ENCODE measurements at regions not wholly inside any gene's neighbourhood (a gene's known extent, or its start where the extent isn't known, plus 50 kb on each side); places are given as distances from the start of the nearest gene placed in this dataset.

DNA sequence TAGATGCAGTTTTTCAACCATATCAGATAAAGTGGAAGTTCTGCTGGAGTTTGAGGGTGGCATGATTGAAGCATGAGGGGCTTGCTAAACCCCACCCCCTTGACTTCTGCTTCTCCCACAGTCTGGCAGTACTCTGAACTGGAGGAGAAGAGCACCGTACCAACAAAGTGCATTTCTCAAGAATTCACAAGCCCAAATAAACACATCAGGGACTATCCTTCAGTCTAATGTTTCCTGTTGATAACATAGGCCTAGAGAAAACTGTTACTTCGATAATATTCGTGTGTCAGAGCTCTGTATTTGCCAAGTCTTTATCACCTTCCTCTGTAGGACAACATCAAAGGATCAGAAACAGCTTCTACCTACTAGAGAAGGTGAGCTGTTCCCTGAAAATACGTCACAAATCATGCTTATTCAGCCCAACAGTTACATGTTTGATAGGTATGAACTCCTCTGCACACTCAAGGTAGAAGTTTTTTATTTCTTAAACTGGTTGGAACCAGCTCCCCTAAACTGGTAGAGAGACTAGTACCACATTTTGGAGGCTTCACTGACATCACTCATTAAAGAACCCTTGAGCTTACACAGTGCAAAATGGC is 117.8 kb upstream of the PRNP start:
- no peaks in the 10 kb centered on the region for H3K36me3 Mint-ChIP-seq (ENCODE audit: low read depth)
- ChIA-PET CTCF (interaction anchor here (1.2 kb wide), 1 partner anchor 36 kb away, joined by 3 read pairs; no protein-coding TSS in a partner anchor), POLR2A (no interaction called here)
- H3K27me3 Mint-ChIP-seq, result peaks cover 12% of the 10 kb centered on the region
- H3K27ac Mint-ChIP-seq, result no peak overlapping the region
- no peaks in the 10 kb centered on the region for H3K4me1 Mint-ChIP-seq
- DNase-seq, result no peak
- no peak overlapping the region for H3K4me3 Mint-ChIP-seq
- H3K9me3 Mint-ChIP-seq, result no peaks in the 10 kb centered on the region

DNA sequence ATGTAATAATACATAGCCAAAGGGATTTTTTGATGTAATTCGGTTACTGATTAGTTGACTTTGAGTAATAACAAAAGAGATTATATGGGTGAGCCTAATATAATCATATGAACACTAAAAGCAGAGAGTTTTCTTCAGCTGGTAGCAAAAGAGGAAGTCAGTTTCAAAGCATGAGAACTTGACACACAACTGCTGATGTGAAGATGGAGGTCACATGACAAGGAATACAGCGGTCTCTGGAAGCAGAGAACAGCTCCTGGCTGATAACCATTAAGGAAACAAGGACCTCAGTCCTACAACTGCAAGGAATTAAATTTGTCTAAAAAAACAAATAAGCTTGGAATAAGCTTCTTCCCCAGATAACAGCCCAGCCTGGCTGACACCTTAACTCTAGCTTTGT is 119.1 kb upstream of the PRNP start:
- ChIA-PET POLR2A (no interaction called here), CTCF (no interaction called here)
- Mint-ChIP-seq H3K36me3 (ENCODE audit: low read depth) (no peaks in the 10 kb centered on the region), H3K27me3 (peaks cover 12% of the 10 kb centered on the region), H3K4me1 (no peaks in the 10 kb centered on the region), H3K27ac (no peak overlapping the region), H3K4me3 (no peak overlapping the region), H3K9me3 (no peaks in the 10 kb centered on the region)
- no peak for DNase-seq

DNA sequence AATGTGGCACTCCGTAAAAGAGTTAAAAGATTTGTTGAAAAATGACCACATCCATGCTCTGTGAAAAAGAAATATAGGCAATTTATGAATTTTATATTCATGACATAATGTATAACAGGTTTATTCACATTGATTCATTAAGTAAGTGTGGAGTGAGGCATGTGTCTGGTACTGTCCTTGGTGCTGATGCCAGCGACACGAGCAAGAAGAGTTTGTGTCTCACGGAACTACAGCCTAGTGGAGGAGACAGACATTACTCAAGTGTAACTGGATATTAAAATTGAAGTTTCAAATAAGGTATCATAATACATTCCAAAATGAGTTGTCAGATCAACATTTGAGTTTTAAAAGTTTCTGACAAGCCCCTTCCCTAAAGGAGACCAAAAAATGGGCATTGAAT is 122.7 kb upstream of the PRNP start:
- ChIA-PET CTCF (no interaction called here), POLR2A (no interaction called here)
- no peaks in the 10 kb centered on the region for H3K4me1 Mint-ChIP-seq
- H3K36me3 Mint-ChIP-seq (ENCODE audit: low read depth), result no peaks in the 10 kb centered on the region
- H3K27me3 Mint-ChIP-seq, result peaks cover 32% of the 10 kb centered on the region
- no peak overlapping the region for H3K27ac Mint-ChIP-seq
- no peak overlapping the region for H3K4me3 Mint-ChIP-seq
- H3K9me3 Mint-ChIP-seq, result no peaks in the 10 kb centered on the region
- peak; percentile 36 for DNase-seq

DNA sequence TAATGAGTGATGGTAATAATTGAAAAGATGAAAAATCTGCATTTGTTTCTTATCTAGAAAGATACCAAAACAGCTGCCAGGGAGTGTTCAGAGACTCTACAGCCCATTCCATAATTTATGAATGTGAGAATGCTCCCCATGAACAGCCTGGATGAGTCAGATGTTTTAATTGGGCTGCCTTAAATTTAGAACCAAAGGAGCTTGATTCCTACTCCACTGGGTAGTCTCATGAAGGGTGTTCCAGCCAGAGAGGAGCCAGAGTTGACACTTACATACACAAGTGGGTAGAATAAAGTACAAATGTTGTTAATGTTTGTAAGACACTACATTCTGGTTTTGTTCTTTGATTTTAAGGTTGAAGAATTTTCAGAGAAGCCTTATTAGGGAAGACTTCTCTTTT is 123.2 kb upstream of the PRNP start:
- H3K4me3 Mint-ChIP-seq, result no peak overlapping the region
- peaks cover 36% of the 10 kb centered on the region for H3K27me3 Mint-ChIP-seq
- DNase-seq, result no peak
- no peaks in the 10 kb centered on the region for H3K36me3 Mint-ChIP-seq (ENCODE audit: low read depth)
- CTCF ChIA-PET, result no interaction called here
- H3K9me3 Mint-ChIP-seq, result no peaks in the 10 kb centered on the region
- H3K27ac Mint-ChIP-seq, result no peak overlapping the region
- no peaks in the 10 kb centered on the region for H3K4me1 Mint-ChIP-seq
- POLR2A ChIA-PET, result no interaction called here

DNA sequence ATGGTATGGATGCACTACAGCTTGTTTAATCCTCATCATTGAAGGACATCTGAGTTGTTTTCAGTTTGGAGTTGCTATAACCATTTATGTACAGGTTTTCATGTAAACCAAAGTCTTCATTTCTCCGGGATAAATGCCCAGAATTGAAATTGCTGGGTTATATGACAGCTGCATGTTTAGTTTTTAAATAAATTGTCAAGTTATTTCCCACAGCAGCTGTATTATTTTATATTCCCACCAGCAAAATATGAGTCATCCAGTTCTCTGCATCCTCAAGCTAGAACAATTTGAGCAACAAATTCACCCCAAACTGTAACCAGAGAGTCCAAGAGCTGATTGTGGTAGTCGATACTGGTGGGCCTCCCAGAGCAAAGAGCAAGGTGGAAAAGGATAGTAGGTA is 125.6 kb upstream of the PRNP start:
- Mint-ChIP-seq H3K27me3 (peaks cover 44% of the 10 kb centered on the region), H3K4me1 (no peaks in the 10 kb centered on the region), H3K9me3 (no peaks in the 10 kb centered on the region), H3K36me3 (ENCODE audit: low read depth) (no peaks in the 10 kb centered on the region), H3K4me3 (no peak overlapping the region), H3K27ac (no peak overlapping the region)
- CTCF ChIA-PET, result no interaction called here
- no peak for DNase-seq
- POLR2A ChIA-PET, result no interaction called here

DNA sequence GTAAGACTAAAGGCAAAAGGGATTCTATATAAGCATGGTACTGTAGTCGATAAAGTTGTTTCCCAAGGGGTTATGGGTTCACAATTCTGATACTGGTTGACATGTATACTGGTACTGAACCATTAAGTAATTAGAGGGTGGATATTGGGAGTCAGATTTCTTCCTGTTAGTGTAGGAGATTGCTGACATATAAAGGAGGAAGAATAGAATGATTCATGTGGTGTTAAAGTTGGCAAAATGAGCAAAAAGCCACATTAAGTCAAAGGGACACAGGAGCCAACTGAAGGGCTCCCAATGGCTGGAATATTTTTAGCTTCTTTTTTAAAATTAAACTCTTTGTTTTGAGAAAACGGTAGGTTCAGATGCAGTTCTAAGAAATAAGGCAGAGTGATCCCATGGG is 126.3 kb upstream of the PRNP start:
- ChIA-PET CTCF (no interaction called here), POLR2A (no interaction called here)
- no peak overlapping the region for H3K4me3 Mint-ChIP-seq
- H3K27me3 Mint-ChIP-seq, result peaks cover 48% of the 10 kb centered on the region
- H3K4me1 Mint-ChIP-seq, result no peaks in the 10 kb centered on the region
- H3K36me3 Mint-ChIP-seq (ENCODE audit: low read depth), result no peaks in the 10 kb centered on the region
- no peak overlapping the region for H3K27ac Mint-ChIP-seq
- no peak for DNase-seq
- H3K9me3 Mint-ChIP-seq, result no peaks in the 10 kb centered on the region

DNA sequence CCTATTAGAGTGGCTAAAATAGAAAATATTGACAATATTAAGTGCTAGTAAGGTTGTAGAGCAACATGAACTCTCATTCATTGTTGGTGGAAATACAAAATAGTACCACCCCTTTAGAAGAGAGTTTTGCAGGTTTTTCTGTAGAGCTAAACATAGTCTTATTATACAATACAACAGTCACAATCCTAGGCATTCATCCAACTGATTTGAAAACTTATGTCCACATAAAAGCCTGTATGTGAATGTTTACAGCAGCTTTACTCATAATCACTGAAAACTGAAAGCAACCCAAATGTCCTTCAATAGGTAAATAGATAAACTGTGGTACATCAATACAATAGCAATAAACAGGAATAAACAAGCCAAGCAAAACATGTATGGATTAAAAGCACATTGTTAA is 127.2 kb upstream of the PRNP start:
- CTCF ChIA-PET, result no interaction called here
- Mint-ChIP-seq H3K27me3 (peaks cover 45% of the 10 kb centered on the region), H3K4me1 (no peaks in the 10 kb centered on the region), H3K4me3 (no peak overlapping the region), H3K36me3 (ENCODE audit: low read depth) (no peaks in the 10 kb centered on the region), H3K27ac (no peak overlapping the region), H3K9me3 (no peaks in the 10 kb centered on the region)
- POLR2A ChIA-PET, result no interaction called here
- DNase-seq, result no peak

DNA sequence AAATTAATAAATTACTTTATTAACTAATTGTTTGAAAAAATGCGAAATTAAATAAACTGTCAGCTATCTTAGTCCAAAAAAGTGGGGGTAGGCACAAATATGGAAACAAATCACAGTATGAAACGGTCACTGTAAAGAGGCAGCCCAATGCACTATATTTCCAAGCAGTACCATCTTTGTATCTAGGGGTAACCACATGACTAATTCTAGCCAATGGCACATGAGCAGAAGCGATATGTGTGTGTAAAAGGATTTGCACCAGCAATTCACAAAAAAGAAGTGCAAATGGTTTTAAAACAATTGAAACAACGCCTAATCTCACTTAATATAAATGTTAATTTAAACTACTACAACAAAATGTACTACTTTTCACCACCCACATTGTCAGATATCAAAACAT is 129.5 kb upstream of the PRNP start:
- POLR2A ChIA-PET, result no interaction called here
- Mint-ChIP-seq H3K27ac (no peak overlapping the region), H3K27me3 (peaks cover 45% of the 10 kb centered on the region), H3K9me3 (no peaks in the 10 kb centered on the region), H3K36me3 (ENCODE audit: low read depth) (no peaks in the 10 kb centered on the region), H3K4me1 (no peaks in the 10 kb centered on the region), H3K4me3 (no peak overlapping the region)
- no peak for DNase-seq
- CTCF ChIA-PET, result no interaction called here

DNA sequence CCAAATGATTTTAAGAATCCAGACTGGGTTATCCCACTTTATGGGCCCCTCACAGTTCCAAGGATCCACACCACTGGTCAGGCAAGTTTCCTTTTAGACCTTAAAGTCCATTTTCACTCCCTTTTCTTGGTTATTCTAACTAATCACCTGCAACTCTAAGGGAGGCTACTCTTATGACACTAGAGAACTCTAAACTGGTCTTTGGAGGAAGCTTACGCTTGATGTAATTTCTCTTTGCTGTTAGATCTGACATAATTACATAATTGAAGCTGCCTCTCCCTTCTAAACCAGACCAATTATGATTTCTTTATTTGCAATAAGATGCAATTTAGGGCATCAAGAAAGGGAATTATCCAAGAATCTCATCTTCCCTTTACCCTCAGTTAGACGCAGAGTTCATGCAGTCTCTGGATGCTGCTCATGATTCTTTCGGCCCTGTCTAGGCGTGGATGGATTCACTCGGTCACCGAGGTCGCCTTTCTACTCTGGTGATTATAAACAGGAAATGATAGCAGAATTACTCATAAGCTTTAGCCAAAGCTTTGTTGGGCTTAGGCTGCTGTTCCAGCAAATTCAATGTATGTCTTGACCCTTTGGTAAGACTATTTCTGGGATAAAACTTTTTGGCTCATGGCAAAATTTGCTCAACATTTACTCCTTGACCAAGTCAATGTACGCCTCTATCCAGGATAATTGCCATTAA is 130.9 kb upstream of the PRNP start:
- Mint-ChIP-seq H3K9me3 (no peaks in the 10 kb centered on the region), H3K27ac (no peak overlapping the region), H3K4me3 (no peak overlapping the region), H3K4me1 (no peaks in the 10 kb centered on the region), H3K36me3 (ENCODE audit: low read depth) (no peaks in the 10 kb centered on the region), H3K27me3 (peaks cover 40% of the 10 kb centered on the region)
- ChIA-PET POLR2A (no interaction called here), CTCF (no interaction called here)
- no peak for DNase-seq

DNA sequence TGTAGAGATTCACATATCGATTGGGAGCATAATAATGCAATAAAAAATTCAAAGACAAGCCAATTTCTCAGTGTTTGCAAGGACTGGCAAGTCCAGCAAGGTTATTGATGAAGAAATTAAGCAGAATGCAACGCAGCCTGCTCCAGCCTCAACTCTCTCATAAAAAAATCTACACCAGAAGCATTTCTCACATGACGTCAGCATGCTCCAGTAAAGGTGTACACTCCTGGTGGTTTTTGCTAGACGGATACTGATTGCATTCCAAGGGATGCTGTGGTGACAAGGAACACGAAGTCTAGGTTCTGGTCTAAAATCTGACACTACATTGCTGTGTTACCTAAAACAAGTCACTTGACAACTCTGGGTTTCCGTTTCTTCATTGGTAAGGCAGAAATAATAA is 131.9 kb upstream of the PRNP start:
- Mint-ChIP-seq H3K4me3 (no peak overlapping the region), H3K9me3 (no peaks in the 10 kb centered on the region), H3K4me1 (no peaks in the 10 kb centered on the region), H3K27me3 (peaks cover 36% of the 10 kb centered on the region), H3K27ac (no peak overlapping the region), H3K36me3 (ENCODE audit: low read depth) (no peaks in the 10 kb centered on the region)
- ChIA-PET CTCF (no interaction called here), POLR2A (no interaction called here)
- DNase-seq, result no peak

DNA sequence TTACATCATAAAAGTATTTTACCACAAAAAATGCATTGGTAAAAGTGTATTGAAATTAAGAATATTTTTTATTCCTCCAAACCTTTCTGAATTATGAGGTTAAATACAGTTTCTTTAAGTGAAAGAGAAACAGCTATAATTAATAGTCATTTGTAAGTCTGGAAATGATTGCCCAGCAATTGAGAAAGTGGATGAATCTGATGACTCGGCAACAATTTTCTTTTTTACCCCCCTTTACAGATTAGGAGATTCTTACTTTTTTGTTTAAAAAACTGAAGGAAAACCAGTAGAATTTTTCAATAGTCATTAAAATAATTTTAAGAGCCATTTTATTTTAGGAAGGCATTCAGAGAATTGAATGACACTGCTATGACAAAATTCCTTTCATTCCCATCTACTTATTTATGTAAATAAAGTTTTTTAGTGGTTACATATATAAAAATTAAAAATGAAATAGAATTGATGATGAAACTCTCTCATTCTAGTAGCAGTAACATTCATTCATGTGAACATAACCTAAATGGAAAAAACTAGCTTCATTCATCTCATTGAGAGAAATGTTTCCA is 134.1 kb upstream of the PRNP start:
- peaks cover 29% of the 10 kb centered on the region for H3K27me3 Mint-ChIP-seq
- H3K4me1 Mint-ChIP-seq, result no peaks in the 10 kb centered on the region
- ChIA-PET POLR2A (interaction anchor here (0.6 kb wide), 1 partner anchor 47 kb away, joined by 3 read pairs; no protein-coding TSS in a partner anchor), CTCF (no interaction called here)
- no peak for DNase-seq
- no peak overlapping the region for H3K27ac Mint-ChIP-seq
- H3K4me3 Mint-ChIP-seq, result no peak overlapping the region
- H3K36me3 Mint-ChIP-seq (ENCODE audit: low read depth), result no peaks in the 10 kb centered on the region
- no peaks in the 10 kb centered on the region for H3K9me3 Mint-ChIP-seq

DNA sequence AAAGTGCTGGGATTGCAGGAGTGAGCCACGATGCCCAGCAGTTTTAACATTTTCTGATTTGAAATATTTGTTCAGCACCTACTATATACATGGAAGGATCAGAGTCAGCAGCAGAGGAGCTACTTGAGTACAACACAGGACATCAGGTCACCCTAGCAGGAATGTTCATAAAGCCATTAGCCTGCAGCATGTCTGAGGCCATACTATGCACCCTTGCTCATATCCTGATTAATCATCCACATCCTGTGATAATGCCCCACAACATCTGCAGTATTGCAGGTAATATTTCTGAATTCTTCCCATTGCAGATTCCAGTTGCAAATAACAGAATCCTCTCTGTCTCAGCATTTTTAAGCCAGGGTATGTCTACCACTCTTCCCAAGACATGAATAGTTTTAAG is 135.5 kb upstream of the PRNP start:
- ChIA-PET CTCF (no interaction called here), POLR2A (no interaction called here)
- no peak overlapping the region for H3K4me3 Mint-ChIP-seq

DNA sequence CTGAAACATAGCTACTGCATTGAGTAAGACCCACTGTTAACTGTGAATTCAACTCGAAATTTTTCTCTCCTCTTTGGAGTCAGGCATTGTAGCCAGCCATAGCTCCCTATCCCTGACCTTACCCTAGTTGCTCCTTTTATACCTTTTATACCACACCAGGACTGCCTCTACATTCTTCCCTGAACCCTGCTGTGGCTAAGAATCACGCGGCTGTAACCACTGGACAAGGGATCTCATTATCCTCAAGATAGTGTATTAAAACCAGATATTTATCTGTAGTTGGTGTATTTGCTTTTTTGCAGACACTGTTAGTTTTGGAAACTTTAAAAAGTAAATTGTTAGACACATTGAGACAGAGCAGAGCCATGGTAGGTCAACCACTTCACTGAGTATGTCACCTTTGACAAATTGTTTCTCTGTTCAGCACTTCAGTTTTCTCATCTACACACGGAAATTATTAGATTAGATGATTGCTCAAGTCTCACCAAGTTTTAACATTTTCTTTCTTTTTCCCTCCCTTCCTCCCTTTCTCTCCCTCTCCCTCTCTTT is 136.5 kb upstream of the PRNP start:
- ChIA-PET POLR2A (no interaction called here), CTCF (no interaction called here)
- no peaks in the 10 kb centered on the region for H3K9me3 Mint-ChIP-seq
- no peak for DNase-seq
- peaks cover 38% of the 10 kb centered on the region for H3K27me3 Mint-ChIP-seq
- no peaks in the 10 kb centered on the region for H3K36me3 Mint-ChIP-seq (ENCODE audit: low read depth)
- H3K27ac Mint-ChIP-seq, result no peak overlapping the region
- no peak overlapping the region for H3K4me3 Mint-ChIP-seq
- H3K4me1 Mint-ChIP-seq, result no peaks in the 10 kb centered on the region

More for the DNA sequence above, 135.5 kb upstream of the PRNP start:
- Mint-ChIP-seq H3K27ac (no peak overlapping the region), H3K4me1 (no peaks in the 10 kb centered on the region), H3K27me3 (peaks cover 38% of the 10 kb centered on the region), H3K9me3 (no peaks in the 10 kb centered on the region), H3K36me3 (ENCODE audit: low read depth) (no peaks in the 10 kb centered on the region)
- no peak for DNase-seq

DNA sequence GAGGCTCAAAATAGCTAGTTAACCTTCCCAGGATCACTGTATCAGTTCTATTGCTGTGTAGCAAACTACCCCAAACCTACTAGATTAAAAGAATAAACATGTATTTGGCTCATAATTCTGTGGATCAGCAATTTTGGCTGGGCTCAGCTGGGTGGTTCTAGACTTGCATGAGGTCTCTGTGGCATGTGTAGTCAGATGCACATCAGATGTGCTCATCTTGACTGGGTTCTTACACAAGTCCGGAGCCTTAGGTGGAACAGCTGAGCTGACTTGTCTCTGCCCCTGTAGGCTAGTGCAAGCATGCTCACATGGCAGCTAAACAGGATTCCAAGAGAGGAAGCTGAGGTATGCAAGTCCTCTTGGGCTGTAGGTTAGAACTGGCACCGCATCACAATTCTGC is 137.7 kb upstream of the PRNP start:
- POLR2A ChIA-PET, result no interaction called here
- no peak for DNase-seq
- Mint-ChIP-seq H3K9me3 (no peaks in the 10 kb centered on the region), H3K27ac (no peak overlapping the region), H3K4me1 (no peaks in the 10 kb centered on the region), H3K36me3 (ENCODE audit: low read depth) (no peaks in the 10 kb centered on the region), H3K27me3 (peaks cover 32% of the 10 kb centered on the region), H3K4me3 (no peak overlapping the region)
- CTCF ChIA-PET, result no interaction called here
